ENCODE measurements at regions not wholly inside any gene's neighbourhood (a gene's known extent, or its start where the extent isn't known, plus 50 kb on each side); places are given as distances from the start of the nearest gene placed in this dataset.

DNA sequence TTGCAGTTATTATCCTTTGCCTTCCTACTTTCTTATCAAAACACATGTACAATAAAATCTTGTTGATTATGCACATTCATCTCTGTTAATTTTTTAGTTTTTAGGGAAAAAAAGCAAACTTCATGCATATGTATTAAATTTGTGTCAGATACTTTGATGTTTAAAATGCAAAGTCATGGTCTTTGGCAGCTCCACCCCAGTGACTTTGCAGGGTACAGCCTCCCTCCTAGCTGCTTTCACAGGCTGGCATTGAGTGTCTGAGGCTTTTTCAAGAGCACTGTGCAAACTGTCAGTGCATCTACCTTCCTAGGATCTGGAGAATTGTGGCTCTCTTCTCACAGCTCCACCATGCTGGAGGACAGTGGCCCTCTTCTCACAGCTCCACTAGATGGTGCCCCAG lies 1988.1 kb upstream of the PCDH20 start:
- Histone ChIP-seq H3K4me3 (ENCODE audit: low read length, poor library complexity, severe bottlenecking) (no peak overlapping the region), H3K36me3 (ENCODE audit: insufficient read depth, low read length) (no peaks in the 10 kb centered on the region), H3K27me3 (ENCODE audit: insufficient read depth, low read length, poor library complexity, severe bottlenecking) (no peaks in the 10 kb centered on the region), H2AFZ (ENCODE audit: low read length) (peak overlapping the region; percentile 53; the same call in 1 of the 2 replicates), H3K9me3 (ENCODE audit: insufficient read depth, low read depth, low read length) (no peaks in the 10 kb centered on the region), H3K9me2 (replicated peaks; ENCODE audit: low read depth, low read length) (no peaks in the 10 kb centered on the region), H3F3A (ENCODE audit: low read depth) (no peaks in the 10 kb centered on the region), H4K20me1 (ENCODE audit: insufficient read depth, low read length, poor library complexity, severe bottlenecking) (no peaks in the 10 kb centered on the region), H3K4me1 (ENCODE audit: insufficient read depth, low read length, poor library complexity, severe bottlenecking) (no peaks in the 10 kb centered on the region), H3K9ac (ENCODE audit: low read depth, low read length, poor library complexity, severe bottlenecking) (no peak overlapping the region), H3K79me2 (ENCODE audit: insufficient read depth, low read length) (no peaks in the 10 kb centered on the region), H3K4me2 (ENCODE audit: low read depth, low read length, poor library complexity, severe bottlenecking) (no peak overlapping the region)
- TF ChIP-seq, protein P1, sequence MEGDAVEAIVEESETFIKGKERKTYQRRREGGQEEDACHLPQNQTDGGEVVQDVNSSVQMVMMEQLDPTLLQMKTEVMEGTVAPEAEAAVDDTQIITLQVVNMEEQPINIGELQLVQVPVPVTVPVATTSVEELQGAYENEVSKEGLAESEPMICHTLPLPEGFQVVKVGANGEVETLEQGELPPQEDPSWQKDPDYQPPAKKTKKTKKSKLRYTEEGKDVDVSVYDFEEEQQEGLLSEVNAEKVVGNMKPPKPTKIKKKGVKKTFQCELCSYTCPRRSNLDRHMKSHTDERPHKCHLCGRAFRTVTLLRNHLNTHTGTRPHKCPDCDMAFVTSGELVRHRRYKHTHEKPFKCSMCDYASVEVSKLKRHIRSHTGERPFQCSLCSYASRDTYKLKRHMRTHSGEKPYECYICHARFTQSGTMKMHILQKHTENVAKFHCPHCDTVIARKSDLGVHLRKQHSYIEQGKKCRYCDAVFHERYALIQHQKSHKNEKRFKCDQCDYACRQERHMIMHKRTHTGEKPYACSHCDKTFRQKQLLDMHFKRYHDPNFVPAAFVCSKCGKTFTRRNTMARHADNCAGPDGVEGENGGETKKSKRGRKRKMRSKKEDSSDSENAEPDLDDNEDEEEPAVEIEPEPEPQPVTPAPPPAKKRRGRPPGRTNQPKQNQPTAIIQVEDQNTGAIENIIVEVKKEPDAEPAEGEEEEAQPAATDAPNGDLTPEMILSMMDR (conservative IDR thresholded peaks at IDR 0.05; ENCODE audit: low read length) = 0 out of 2 replicates have a peak, but pooled peaks have one; percentile 20
- TF ChIP-seq EZH2phosphoT487 (IDR thresholded peaks at IDR 0.05; ENCODE audit: borderline replicate concordance) = no peak

DNA sequence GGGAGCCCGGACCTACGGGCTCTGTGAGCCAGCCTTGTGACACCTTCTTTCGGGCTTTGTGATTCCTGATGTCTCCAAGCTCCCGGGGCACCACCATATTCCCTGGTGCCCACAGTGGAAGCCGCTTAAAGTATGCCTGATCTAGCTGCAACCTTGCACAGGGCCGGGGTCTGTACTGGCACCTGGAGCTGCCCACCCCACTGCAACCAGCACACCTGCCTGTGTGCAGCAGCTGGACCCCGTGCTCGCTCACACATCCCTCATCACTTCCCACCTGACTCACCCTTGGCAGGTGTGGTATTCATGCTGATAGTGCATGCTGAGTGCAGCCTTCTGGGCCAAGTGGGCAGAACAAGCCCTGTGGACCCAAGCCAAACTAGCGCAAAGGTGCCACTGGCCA lies 1981.1 kb upstream of the PCDH20 start:
- H3K79me2 ChIP-seq (ENCODE audit: insufficient read depth, low read length) = no peaks in the 10 kb centered on the region
- no peak overlapping the region for H2AFZ ChIP-seq (ENCODE audit: low read length)
- H3K36me3 ChIP-seq (ENCODE audit: insufficient read depth, low read length) = no peaks in the 10 kb centered on the region
- no peak overlapping the region for H3K4me3 ChIP-seq (ENCODE audit: low read length, poor library complexity, severe bottlenecking)
- no peaks in the 10 kb centered on the region for H3K4me1 ChIP-seq (ENCODE audit: insufficient read depth, low read length, poor library complexity, severe bottlenecking)
- H3K9me2 ChIP-seq (replicated peaks; ENCODE audit: low read depth, low read length) = no peaks in the 10 kb centered on the region
- no peak overlapping the region for H3K4me2 ChIP-seq (ENCODE audit: low read depth, low read length, poor library complexity, severe bottlenecking)
- TF ChIP-seq, protein P1 (conservative IDR thresholded peaks at IDR 0.05; ENCODE audit: low read length) = no peak
- TF ChIP-seq EZH2phosphoT487 (IDR thresholded peaks at IDR 0.05; ENCODE audit: borderline replicate concordance) = no peak
- H3K9ac ChIP-seq (ENCODE audit: low read depth, low read length, poor library complexity, severe bottlenecking) = no peak overlapping the region
- no peaks in the 10 kb centered on the region for H3F3A ChIP-seq (ENCODE audit: low read depth)
- no peaks in the 10 kb centered on the region for H3K27me3 ChIP-seq (ENCODE audit: insufficient read depth, low read length, poor library complexity, severe bottlenecking)
- no peaks in the 10 kb centered on the region for H4K20me1 ChIP-seq (ENCODE audit: insufficient read depth, low read length, poor library complexity, severe bottlenecking)
- no peaks in the 10 kb centered on the region for H3K9me3 ChIP-seq (ENCODE audit: insufficient read depth, low read depth, low read length)

DNA sequence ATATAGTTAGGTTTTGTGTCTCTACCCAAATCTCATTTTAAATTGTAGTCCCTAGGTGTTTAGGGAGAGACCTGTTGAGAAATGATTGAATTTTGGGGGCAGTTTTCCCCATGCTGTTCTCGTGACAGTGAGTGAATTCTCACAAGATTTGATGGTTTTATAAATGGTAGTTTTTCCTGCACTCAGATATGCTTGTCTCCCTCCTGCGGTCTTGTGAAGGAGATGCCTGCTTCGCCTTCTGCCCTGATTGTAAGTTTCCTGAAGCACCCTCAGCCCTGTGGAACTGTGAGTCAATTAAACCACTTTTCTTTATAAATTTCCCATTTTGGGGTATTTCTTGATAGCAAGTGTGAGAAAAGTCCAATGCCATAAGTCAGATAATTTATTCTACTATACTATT lies 1977.5 kb upstream of the PCDH20 start:
- Histone ChIP-seq H3K9ac (ENCODE audit: low read depth, low read length, poor library complexity, severe bottlenecking) (no peak overlapping the region), H3K79me2 (ENCODE audit: insufficient read depth, low read length) (no peaks in the 10 kb centered on the region), H3K4me1 (ENCODE audit: insufficient read depth, low read length, poor library complexity, severe bottlenecking) (no peaks in the 10 kb centered on the region), H3K36me3 (ENCODE audit: insufficient read depth, low read length) (no peaks in the 10 kb centered on the region), H3K9me2 (replicated peaks; ENCODE audit: low read depth, low read length) (no peaks in the 10 kb centered on the region), H3K9me3 (ENCODE audit: insufficient read depth, low read depth, low read length) (no peaks in the 10 kb centered on the region), H3K27me3 (ENCODE audit: insufficient read depth, low read length, poor library complexity, severe bottlenecking) (no peaks in the 10 kb centered on the region), H4K20me1 (ENCODE audit: insufficient read depth, low read length, poor library complexity, severe bottlenecking) (no peaks in the 10 kb centered on the region), H3F3A (ENCODE audit: low read depth) (no peaks in the 10 kb centered on the region), H2AFZ (ENCODE audit: low read length) (no peak overlapping the region), H3K4me3 (ENCODE audit: low read length, poor library complexity, severe bottlenecking) (no peak overlapping the region), H3K4me2 (ENCODE audit: low read depth, low read length, poor library complexity, severe bottlenecking) (no peak overlapping the region)
- TF ChIP-seq, protein P1 (conservative IDR thresholded peaks at IDR 0.05; ENCODE audit: low read length) = no peak
- TF ChIP-seq EZH2phosphoT487 (IDR thresholded peaks at IDR 0.05; ENCODE audit: borderline replicate concordance) = no peak

Measured in Loucy (cell line).